ENCODE measurements at regions not wholly inside any gene's neighbourhood (a gene's known extent, or its start where the extent isn't known, plus 50 kb on each side); places are given as distances from the start of the nearest gene placed in this dataset.

DNA sequence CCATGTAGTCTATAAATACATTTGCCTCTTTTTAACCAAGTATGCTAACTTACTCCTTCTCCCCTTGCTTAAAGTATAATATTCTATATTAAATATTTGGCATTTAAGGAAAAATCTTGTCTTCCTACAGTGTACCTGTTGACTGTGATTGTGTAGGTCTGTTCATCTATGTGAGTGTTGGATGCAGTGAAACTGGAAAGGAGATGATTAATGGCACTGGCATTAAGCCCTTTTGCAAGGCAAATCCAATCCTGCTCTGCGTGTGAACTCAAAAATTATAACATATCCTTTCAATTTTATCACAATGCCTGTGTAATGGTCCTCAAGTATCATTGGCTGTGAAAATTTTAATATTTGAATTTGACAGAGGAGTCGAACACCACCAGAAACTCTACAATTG is 565.0 kb downstream of the KCNT2 start:
- TF ChIP-seq JUNB (IDR thresholded peaks at IDR 0.05): no peak
- TF ChIP-seq, protein P1, sequence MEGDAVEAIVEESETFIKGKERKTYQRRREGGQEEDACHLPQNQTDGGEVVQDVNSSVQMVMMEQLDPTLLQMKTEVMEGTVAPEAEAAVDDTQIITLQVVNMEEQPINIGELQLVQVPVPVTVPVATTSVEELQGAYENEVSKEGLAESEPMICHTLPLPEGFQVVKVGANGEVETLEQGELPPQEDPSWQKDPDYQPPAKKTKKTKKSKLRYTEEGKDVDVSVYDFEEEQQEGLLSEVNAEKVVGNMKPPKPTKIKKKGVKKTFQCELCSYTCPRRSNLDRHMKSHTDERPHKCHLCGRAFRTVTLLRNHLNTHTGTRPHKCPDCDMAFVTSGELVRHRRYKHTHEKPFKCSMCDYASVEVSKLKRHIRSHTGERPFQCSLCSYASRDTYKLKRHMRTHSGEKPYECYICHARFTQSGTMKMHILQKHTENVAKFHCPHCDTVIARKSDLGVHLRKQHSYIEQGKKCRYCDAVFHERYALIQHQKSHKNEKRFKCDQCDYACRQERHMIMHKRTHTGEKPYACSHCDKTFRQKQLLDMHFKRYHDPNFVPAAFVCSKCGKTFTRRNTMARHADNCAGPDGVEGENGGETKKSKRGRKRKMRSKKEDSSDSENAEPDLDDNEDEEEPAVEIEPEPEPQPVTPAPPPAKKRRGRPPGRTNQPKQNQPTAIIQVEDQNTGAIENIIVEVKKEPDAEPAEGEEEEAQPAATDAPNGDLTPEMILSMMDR (IDR thresholded peaks at IDR 0.05): no peak

Measured in A549 (cell line).